Dendritic cell treated with granulocyte-macrophage colony-stimulating factor and Interleukin-4, amounts not matched to agents 40 ng/mL and 50 ng/mL, for 4 days (primary cell): ENCODE measurements at regions not wholly inside any gene's neighbourhood (a gene's known extent, or its start where the extent isn't known, plus 50 kb on each side); places are given as distances from the start of the nearest gene placed in this dataset.
"Not testable (repeated sequence)": the region's sequence is repeated elsewhere in the genome, so short reads cannot be mapped to it uniquely, and the experiment has no call there.

Experiments
- H3K27ac Mint-ChIP-seq: one replicate; pipeline ENCODE4 v1.8.0; 2022; ENCODE audit warnings: mild to moderate bottlenecking, mixed read lengths
- H3K27me3 Mint-ChIP-seq: one replicate; pipeline ENCODE4 v1.8.0; 2022; ENCODE audit warnings: mild to moderate bottlenecking, mixed read lengths
- H3K36me3 Mint-ChIP-seq: one replicate; pipeline ENCODE4 v1.8.0; 2022; ENCODE audit warnings: low read depth, mixed read lengths
- H3K4me1 Mint-ChIP-seq: one replicate; pipeline ENCODE4 v1.8.0; 2022; ENCODE audit warnings: low read depth, mixed read lengths
- H3K4me3 Mint-ChIP-seq: one replicate; pipeline ENCODE4 v1.8.0; 2022; ENCODE audit warnings: mild to moderate bottlenecking, moderate library complexity, mixed read lengths
- H3K9me3 Mint-ChIP-seq: one replicate; pipeline ENCODE4 v1.8.0; 2022; ENCODE audit warnings: mixed read lengths
- intact Hi-C: fragments of 100-400 bp; cut with micrococcal nuclease; formaldehyde crosslinking; loops from one replicate; pipeline ENCODE4 v1.15.0; 2022

- H3K27ac Mint-ChIP-seq: no peak overlapping the region
- no peaks in the 10 kb centered on the region for H3K27me3 Mint-ChIP-seq
- intact Hi-C loops: no loop called here
- no peak overlapping the region for H3K4me3 Mint-ChIP-seq
- peaks cover 10% of the 10 kb centered on the region for H3K9me3 Mint-ChIP-seq
- H3K36me3 Mint-ChIP-seq: no peaks in the 10 kb centered on the region
- H3K4me1 Mint-ChIP-seq: no peaks in the 10 kb centered on the region
These were observed 79.0 kb upstream of the CDH7 start for GRCh38 chr18:65671621-65672415.

GRCh38 chr18:65670145-65670544 is 80.7 kb upstream of the CDH7 start:
- intact Hi-C loops, H3K27ac Mint-ChIP-seq: not testable (repeated sequence)
- H3K9me3 Mint-ChIP-seq: peaks cover 10% of the 10 kb centered on the region

DNA sequence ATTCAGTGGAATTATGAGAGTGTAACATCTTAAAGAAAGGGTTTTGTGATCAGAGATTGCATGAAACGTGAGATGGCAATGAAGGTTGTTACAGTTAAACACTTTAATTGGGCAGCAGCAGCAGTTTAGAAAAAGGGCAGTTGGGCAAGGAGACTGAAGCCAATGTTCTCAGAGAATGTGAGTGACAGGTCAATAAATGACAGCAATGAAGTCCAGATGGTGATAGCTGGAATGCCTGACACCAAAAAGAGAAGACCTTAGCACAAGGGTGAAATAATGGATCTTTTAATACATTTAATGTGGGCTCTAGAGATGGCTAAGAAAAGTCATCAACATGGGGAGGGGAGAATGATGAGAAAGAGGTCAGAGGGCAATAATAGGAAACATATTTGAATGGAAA is 89.4 kb upstream of the CDH7 start:
- peaks cover 20% of the 10 kb centered on the region for H3K9me3 Mint-ChIP-seq
- intact Hi-C loops: no loop called here

More at GRCh38 chr18:65670145-65670544, 80.7 kb upstream of the CDH7 start:
- not testable (repeated sequence) for H3K36me3 Mint-ChIP-seq, H3K27me3 Mint-ChIP-seq, H3K4me1 Mint-ChIP-seq, H3K4me3 Mint-ChIP-seq

DNA sequence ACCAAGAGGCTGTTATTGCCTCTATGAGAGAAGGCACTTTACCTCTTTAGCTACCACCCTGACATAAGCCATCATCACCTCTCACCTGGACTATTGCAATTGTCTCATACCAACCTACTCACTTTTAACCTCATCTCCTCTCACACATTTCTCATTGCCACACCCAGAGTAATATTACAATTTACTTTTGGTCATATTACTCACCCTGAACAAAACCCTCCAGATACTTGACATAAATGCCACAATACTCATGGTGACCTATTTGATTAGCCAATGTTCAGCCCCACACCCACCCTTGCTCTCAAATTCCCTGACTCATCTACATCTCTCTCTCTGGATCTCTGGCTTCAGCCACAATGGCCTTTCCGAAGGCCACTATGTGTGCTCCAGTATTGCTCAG is 90.9 kb upstream of the CDH7 start:
- Mint-ChIP-seq H3K9me3 (peaks cover 21% of the 10 kb centered on the region), H3K4me1 (no peaks in the 10 kb centered on the region), H3K36me3 (no peaks in the 10 kb centered on the region), H3K4me3 (no peak overlapping the region), H3K27ac (no peak overlapping the region), H3K27me3 (no peaks in the 10 kb centered on the region)
- intact Hi-C loops: no loop called here

More for the DNA sequence above, 89.4 kb upstream of the CDH7 start:
- Mint-ChIP-seq H3K4me3 (no peak overlapping the region), H3K27ac (no peak overlapping the region), H3K4me1 (no peaks in the 10 kb centered on the region), H3K36me3 (no peaks in the 10 kb centered on the region), H3K27me3 (no peaks in the 10 kb centered on the region)

- Mint-ChIP-seq H3K36me3 (no peaks in the 10 kb centered on the region), H3K4me1 (no peaks in the 10 kb centered on the region), H3K27me3 (no peaks in the 10 kb centered on the region), H3K4me3 (no peak overlapping the region), H3K27ac (no peak overlapping the region), H3K9me3 (peaks cover 21% of the 10 kb centered on the region)
- intact Hi-C loops: no loop called here
These were observed 91.5 kb upstream of the CDH7 start for GRCh38 chr18:65659312-65659711.

DNA sequence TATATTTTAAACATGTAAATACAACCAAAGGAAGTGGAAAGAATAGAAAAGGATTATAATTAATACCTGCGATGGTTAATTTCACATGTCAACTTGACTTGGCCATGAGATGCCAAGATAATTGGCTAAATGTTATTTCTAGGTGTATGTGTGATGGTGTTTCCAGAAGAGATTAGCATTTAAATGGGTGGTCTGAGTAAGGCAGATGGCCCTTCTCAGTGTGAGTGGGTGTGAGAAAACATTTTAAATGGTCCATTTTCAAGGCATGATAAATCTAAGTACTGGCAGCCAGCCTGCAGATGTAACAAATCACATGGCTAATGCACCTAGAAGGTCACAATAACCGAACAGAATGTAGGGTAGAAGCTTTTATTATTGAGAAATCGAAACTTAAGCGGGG is 99.6 kb upstream of the CDH7 start:
- H3K4me1 Mint-ChIP-seq: no peaks in the 10 kb centered on the region
- H3K27me3 Mint-ChIP-seq: no peaks in the 10 kb centered on the region
- no peaks in the 10 kb centered on the region for H3K36me3 Mint-ChIP-seq
- no peak overlapping the region for H3K27ac Mint-ChIP-seq
- no peaks in the 10 kb centered on the region for H3K9me3 Mint-ChIP-seq
- intact Hi-C loops: no loop called here
- no peak overlapping the region for H3K4me3 Mint-ChIP-seq

GRCh38 chr18:65632236-65632635 is 118.6 kb upstream of the CDH7 start:
- Mint-ChIP-seq H3K36me3 (no peaks in the 10 kb centered on the region), H3K9me3 (peaks cover 8% of the 10 kb centered on the region), H3K27ac (no peak overlapping the region), H3K4me3 (no peak overlapping the region), H3K27me3 (no peaks in the 10 kb centered on the region), H3K4me1 (no peaks in the 10 kb centered on the region)
- intact Hi-C loops: no loop called here

- H3K36me3 Mint-ChIP-seq: no peaks in the 10 kb centered on the region
- H3K27me3 Mint-ChIP-seq: no peaks in the 10 kb centered on the region
- no peak overlapping the region for H3K27ac Mint-ChIP-seq
- intact Hi-C loops: no loop called here
- H3K9me3 Mint-ChIP-seq: peaks cover 8% of the 10 kb centered on the region
- H3K4me3 Mint-ChIP-seq: no peak overlapping the region
- no peaks in the 10 kb centered on the region for H3K4me1 Mint-ChIP-seq
These were observed 119.0 kb upstream of the CDH7 start for GRCh38 chr18:65631766-65632165.

DNA sequence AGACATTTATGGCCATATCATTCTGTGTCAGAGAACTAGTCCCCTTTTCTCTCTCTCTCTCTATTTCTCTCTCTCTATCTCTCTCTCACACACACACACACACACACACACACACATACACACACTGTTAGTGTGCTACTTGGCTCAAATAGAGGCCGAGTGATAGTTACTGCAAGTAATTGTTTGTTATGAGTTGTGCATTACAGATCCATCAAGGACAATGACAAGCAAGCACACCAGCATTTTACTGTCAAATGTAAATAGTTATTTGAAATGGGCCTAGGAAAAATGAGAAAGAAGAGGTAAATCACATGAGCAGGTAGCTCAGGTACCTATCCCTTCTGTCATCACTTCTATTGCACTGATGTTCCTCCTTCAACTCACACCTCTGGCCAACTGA is 122.4 kb upstream of the CDH7 start:
- Mint-ChIP-seq H3K9me3 (peaks cover 8% of the 10 kb centered on the region), H3K4me3 (no peak overlapping the region), H3K27me3 (no peaks in the 10 kb centered on the region), H3K4me1 (no peaks in the 10 kb centered on the region), H3K27ac (no peak overlapping the region), H3K36me3 (no peaks in the 10 kb centered on the region)
- intact Hi-C loops: no loop called here

GRCh38 chr18:65623676-65624075 is 127.1 kb upstream of the CDH7 start:
- Mint-ChIP-seq H3K9me3 (peaks cover 29% of the 10 kb centered on the region), H3K4me3 (no peak overlapping the region), H3K27me3 (no peaks in the 10 kb centered on the region), H3K36me3 (no peaks in the 10 kb centered on the region), H3K4me1 (no peaks in the 10 kb centered on the region), H3K27ac (no peak overlapping the region)
- intact Hi-C loops: no loop called here

GRCh38 chr18:65622436-65622835 is 128.4 kb upstream of the CDH7 start:
- intact Hi-C loops: no loop called here
- H3K27ac Mint-ChIP-seq: no peak overlapping the region
- no peaks in the 10 kb centered on the region for H3K27me3 Mint-ChIP-seq
- H3K36me3 Mint-ChIP-seq: no peaks in the 10 kb centered on the region
- no peak overlapping the region for H3K4me3 Mint-ChIP-seq
- H3K9me3 Mint-ChIP-seq: peaks cover 23% of the 10 kb centered on the region
- H3K4me1 Mint-ChIP-seq: no peaks in the 10 kb centered on the region

GRCh38 chr18:65620076-65620696 is 130.6 kb upstream of the CDH7 start:
- H3K4me3 Mint-ChIP-seq: no peak overlapping the region
- no peak overlapping the region for H3K27ac Mint-ChIP-seq
- no peaks in the 10 kb centered on the region for H3K36me3 Mint-ChIP-seq
- H3K9me3 Mint-ChIP-seq: peaks cover 23% of the 10 kb centered on the region
- no peaks in the 10 kb centered on the region for H3K27me3 Mint-ChIP-seq
- intact Hi-C loops: no loop called here
- no peaks in the 10 kb centered on the region for H3K4me1 Mint-ChIP-seq

DNA sequence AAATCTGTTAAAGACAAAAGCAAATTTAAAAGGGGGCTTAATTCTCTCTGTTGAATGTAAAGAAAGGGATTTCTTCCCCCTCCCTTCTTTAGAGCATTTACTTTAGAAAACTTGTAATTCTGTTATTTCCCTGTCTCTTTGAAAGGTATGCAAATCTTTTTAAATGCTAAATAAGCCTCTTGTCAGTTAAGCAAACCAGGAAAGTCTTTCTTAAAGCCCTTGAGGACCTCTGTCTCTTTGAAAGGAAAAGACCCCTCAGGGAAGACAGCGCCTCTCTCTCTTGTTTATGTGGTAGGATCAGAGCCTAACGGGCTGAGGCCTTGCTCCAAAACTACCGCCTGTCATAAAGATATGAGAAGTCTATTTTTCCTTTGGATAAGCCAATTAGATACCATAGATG is 139.9 kb upstream of the CDH7 start:
- Mint-ChIP-seq H3K36me3 (no peaks in the 10 kb centered on the region), H3K27me3 (no peaks in the 10 kb centered on the region), H3K27ac (no peak overlapping the region), H3K4me3 (no peak overlapping the region), H3K9me3 (peaks cover 23% of the 10 kb centered on the region), H3K4me1 (no peaks in the 10 kb centered on the region)
- intact Hi-C loops: no loop called here

DNA sequence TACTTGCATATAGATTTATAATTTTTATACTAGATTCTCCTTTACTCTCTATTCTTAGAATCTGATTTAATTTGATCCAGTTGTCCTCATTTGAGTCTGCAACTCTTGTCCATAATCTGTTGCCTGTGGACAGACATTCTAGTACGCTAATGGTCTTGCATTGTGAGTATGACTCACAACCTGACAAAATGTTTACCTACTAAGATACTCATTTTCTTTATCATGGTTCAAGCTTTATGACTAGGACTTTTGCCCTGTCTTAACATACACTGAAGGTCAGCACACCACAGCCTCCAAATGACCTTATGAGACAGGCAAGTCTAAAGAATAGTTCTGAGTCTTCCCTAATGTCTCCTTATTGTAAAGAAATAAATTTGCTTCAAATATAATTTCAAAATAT is 142.3 kb upstream of the CDH7 start:
- Mint-ChIP-seq H3K36me3 (no peaks in the 10 kb centered on the region), H3K27me3 (no peaks in the 10 kb centered on the region), H3K9me3 (peaks cover 44% of the 10 kb centered on the region), H3K27ac (no peak overlapping the region), H3K4me1 (no peaks in the 10 kb centered on the region), H3K4me3 (no peak overlapping the region)
- intact Hi-C loops: no loop called here

GRCh38 chr18:65607161-65607560 is 143.7 kb upstream of the CDH7 start:
- intact Hi-C loops: no loop called here
- Mint-ChIP-seq H3K9me3 (peaks cover 45% of the 10 kb centered on the region), H3K27ac (no peak overlapping the region), H3K27me3 (no peaks in the 10 kb centered on the region), H3K4me3 (no peak overlapping the region), H3K36me3 (no peaks in the 10 kb centered on the region), H3K4me1 (no peaks in the 10 kb centered on the region)
